CD4-positive, CD25-positive, alpha-beta regulatory T cell (primary cell): ENCODE measurements at regions not wholly inside any gene's neighbourhood (a gene's known extent, or its start where the extent isn't known, plus 50 kb on each side); places are given as distances from the start of the nearest gene placed in this dataset.

Experiments used
- ATAC-seq, 2 donors: fragments of 150-1000 bp; cut with Tn5 transposase; one replicate each; pipeline ENCODE4 v1.10.0; 2021; ENCODE audit warnings: low read depth in 2 of 2, moderate number of reproducible peaks in 2 of 2, moderate library complexity in 1 of 2
- DNase-seq, 3 donors: peaks; one replicate each; pipeline versions ENCODE4 v3.0.0 to v3.0.0-alpha.2; 2012 to 2022; ENCODE audit warnings: mixed read lengths in 1 of 3
- H3K27ac ChIP-seq: one replicate; pipeline ENCODE4 v1.7.0; 2013; ENCODE audit warnings: mild to moderate bottlenecking, low read length; ENCODE audit not compliant: insufficient read depth, poor library complexity, severe bottlenecking
- H3K27me3 ChIP-seq: one replicate; pipeline ENCODE4 v1.7.0; 2013; ENCODE audit warnings: low read length; ENCODE audit not compliant: control insufficient read depth, insufficient read depth
- H3K36me3 ChIP-seq: one replicate; pipeline ENCODE4 v1.7.0; 2013; ENCODE audit warnings: mild to moderate bottlenecking, low read length, moderate library complexity; ENCODE audit not compliant: control insufficient read depth, insufficient read depth
- H3K4me1 ChIP-seq: 2 replicates; pipeline ENCODE4 v1.7.0; 2013; ENCODE audit warnings: mild to moderate bottlenecking, low read length; ENCODE audit not compliant: insufficient read depth, control insufficient read depth, poor library complexity, severe bottlenecking
- H3K4me3 ChIP-seq: one replicate; pipeline ENCODE4 v1.7.0; 2013; ENCODE audit warnings: low read depth, mild to moderate bottlenecking, low read length, moderate library complexity
- H3K9me3 ChIP-seq, 2 experiments: 1 replicate in 1 of 2; 2 replicates in 1 of 2; pipeline ENCODE4 v1.7.0; 2013; ENCODE audit warnings: low read length in 2 of 2, mild to moderate bottlenecking in 1 of 2, moderate library complexity in 1 of 2; ENCODE audit not compliant: control insufficient read depth in 2 of 2
- H3K27ac Mint-ChIP-seq, 3 donors: one replicate each; pipeline ENCODE4 v1.8.0; 2020 to 2022; ENCODE audit warnings: mild to moderate bottlenecking in 3 of 3, mixed read lengths in 3 of 3, moderate library complexity in 2 of 3
- H3K27me3 Mint-ChIP-seq: one replicate; pipeline ENCODE4 v1.8.0; 2022; ENCODE audit warnings: mild to moderate bottlenecking, mixed read lengths
- H3K36me3 Mint-ChIP-seq: one replicate; pipeline ENCODE4 v1.8.0; 2020; ENCODE audit warnings: mixed read lengths
- H3K4me1 Mint-ChIP-seq, 4 donors: one replicate each; pipeline ENCODE4 v1.8.0; 2020 to 2022; ENCODE audit warnings: mixed read lengths in 4 of 4, mild to moderate bottlenecking in 1 of 4
- H3K4me3 Mint-ChIP-seq, 4 donors: one replicate each; pipeline ENCODE4 v1.8.0; 2020 to 2022; ENCODE audit warnings: mild to moderate bottlenecking in 4 of 4, mixed read lengths in 4 of 4, moderate library complexity in 3 of 4
- H3K9me3 Mint-ChIP-seq, 7 donors: one replicate each; pipeline ENCODE4 v1.8.0; 2020 to 2022; ENCODE audit warnings: mixed read lengths in 7 of 7, mild to moderate bottlenecking in 3 of 7, moderate library complexity in 2 of 7

DNA sequence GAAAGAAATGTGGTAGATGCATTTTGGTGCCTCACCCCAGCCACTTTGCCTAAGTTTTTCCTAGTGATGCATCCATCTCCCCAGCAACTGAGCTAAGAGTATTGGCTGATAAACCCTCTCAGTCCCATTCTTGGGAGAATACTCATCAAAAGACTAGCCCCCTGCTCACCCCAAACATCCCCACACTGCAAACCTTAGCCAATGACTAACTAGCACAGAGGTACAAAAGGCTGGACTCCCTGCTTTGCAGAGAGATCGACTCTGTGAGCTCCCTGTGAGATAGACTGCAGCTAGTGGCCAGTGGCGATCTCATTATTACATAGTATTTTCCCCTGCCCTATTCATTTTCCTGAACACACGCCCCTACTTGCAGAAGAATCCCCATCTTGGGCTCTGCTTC, 155.3 kb downstream of the HHIPL2 start:
- ATAC-seq (no peak), DNase-seq (no peak)
- Mint-ChIP-seq H3K36me3 (no peaks in the 10 kb centered on the region), H3K27ac (no peak overlapping the region), H3K9me3 (peaks cover 0 to 6% (median 1%) of the 10 kb centered on the region in 7 donors), H3K4me1 (peaks cover 0 to 19% (median 12%) of the 10 kb centered on the region in 4 donors), H3K4me3 (no peak overlapping the region), H3K27me3 (peaks cover 10% of the 10 kb centered on the region)
- no peaks in the 10 kb centered on the region for H3K27me3 ChIP-seq
- no peaks in the 10 kb centered on the region for H3K4me1 ChIP-seq
- H3K27ac ChIP-seq: no peak overlapping the region
- H3K9me3 ChIP-seq: no peaks in the 10 kb centered on the region
- no peak overlapping the region for H3K4me3 ChIP-seq
- H3K36me3 ChIP-seq: no peaks in the 10 kb centered on the region

DNA sequence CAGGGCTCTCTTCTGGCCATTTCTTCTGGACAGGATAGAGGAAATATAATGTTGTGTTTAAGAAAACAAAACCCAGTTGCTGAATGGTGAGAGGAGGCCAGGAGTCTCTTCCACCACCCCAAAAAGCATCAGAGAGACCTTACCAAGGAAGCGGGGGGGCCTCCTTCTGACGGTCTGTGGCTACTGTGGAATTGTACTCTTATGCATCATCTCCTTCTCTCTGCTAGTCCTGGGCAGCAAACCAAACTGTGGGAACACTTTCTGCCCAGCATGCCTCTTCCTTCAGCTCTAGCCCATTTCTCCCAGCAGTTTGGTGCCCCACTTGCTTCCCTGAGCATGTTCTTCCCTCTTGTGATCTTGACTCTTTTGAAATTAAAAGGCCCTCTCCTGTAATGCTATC, 157.7 kb downstream of the HHIPL2 start:
- Mint-ChIP-seq H3K36me3 (no peaks in the 10 kb centered on the region), H3K27ac (peak overlapping the region in 1 of 3 donors; percentile 34)

DNA sequence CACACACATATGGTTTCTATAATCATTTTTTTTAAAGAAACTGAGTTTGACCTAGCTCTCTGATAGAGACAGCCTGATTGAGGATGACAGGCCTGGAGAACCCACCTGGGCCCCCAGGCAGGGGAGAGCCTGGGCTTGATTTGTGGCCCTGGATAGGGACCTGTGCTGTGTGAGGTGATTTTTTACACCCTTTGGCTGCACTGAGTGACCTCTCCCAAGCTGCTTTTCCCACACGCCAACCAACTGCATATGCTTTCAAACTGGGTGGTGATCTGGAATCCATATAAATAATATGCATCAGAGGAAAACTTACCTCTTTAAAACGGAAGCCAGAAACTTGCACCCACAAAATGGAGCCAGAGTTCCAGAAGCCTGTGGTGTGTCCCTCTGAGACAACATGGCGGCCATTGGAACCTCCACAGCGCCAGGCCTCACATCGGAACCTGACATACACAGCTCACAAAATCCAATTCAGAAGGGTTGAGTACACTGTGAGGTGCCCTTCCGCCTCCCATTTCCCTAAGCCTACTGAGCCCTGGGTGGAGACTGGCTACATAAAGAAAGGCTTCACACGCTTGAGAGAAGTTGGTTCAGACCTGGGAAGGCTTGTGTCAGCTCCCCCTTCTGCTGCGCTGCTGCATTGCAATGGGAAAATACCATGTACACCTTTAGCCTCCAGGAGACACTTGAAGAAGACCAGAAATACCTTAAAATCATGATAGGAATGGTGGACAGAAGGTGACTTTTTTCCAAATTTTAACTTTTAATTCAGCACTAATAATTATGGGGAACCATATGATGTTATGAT, 160.7 kb downstream of the HHIPL2 start:
- Mint-ChIP-seq H3K9me3 (peaks cover 0 to 3% (median 2%) of the 10 kb centered on the region in 7 donors), H3K27ac (no peak overlapping the region), H3K4me1 (peaks cover 0 to 13% (median 7%) of the 10 kb centered on the region in 4 donors), H3K36me3 (no peaks in the 10 kb centered on the region), H3K27me3 (peaks cover 10% of the 10 kb centered on the region), H3K4me3 (no peak overlapping the region)
- DNase-seq: no peak
- H3K27ac ChIP-seq: no peak overlapping the region
- H3K36me3 ChIP-seq: no peaks in the 10 kb centered on the region
- H3K27me3 ChIP-seq: peaks cover 2% of the 10 kb centered on the region
- no peak for ATAC-seq
- H3K9me3 ChIP-seq: no peaks in the 10 kb centered on the region
- no peaks in the 10 kb centered on the region for H3K4me1 ChIP-seq
- H3K4me3 ChIP-seq: no peak overlapping the region

More for the DNA sequence above, 157.7 kb downstream of the HHIPL2 start:
- no peaks in the 10 kb centered on the region for H3K4me1 ChIP-seq
- H3K9me3 Mint-ChIP-seq: peaks cover 0 to 6% (median 1%) of the 10 kb centered on the region in 7 donors
- ATAC-seq (no peak), DNase-seq (no peak)
- peaks cover 10% of the 10 kb centered on the region for H3K27me3 Mint-ChIP-seq
- H3K4me3 Mint-ChIP-seq: no peak overlapping the region
- H3K36me3 ChIP-seq: no peaks in the 10 kb centered on the region
- no peaks in the 10 kb centered on the region for H3K9me3 ChIP-seq
- peaks cover 0 to 21% (median 16%) of the 10 kb centered on the region in 4 donors for H3K4me1 Mint-ChIP-seq
- H3K27ac ChIP-seq: no peak overlapping the region
- no peak overlapping the region for H3K4me3 ChIP-seq
- H3K27me3 ChIP-seq: no peaks in the 10 kb centered on the region

- Histone ChIP-seq H3K4me1 (no peaks in the 10 kb centered on the region), H3K27me3 (peaks cover 4% of the 10 kb centered on the region), H3K36me3 (no peaks in the 10 kb centered on the region), H3K27ac (no peak overlapping the region), H3K9me3 (no peaks in the 10 kb centered on the region), H3K4me3 (no peak overlapping the region)
- Mint-ChIP-seq H3K36me3 (no peaks in the 10 kb centered on the region), H3K9me3 (peaks cover 0 to 3% (median 2%) of the 10 kb centered on the region in 7 donors), H3K27me3 (peaks cover 6% of the 10 kb centered on the region), H3K27ac (no peak overlapping the region), H3K4me1 (peaks cover 0 to 13% (median 6%) of the 10 kb centered on the region in 4 donors), H3K4me3 (no peak overlapping the region)
- no peak for DNase-seq
- ATAC-seq: no peak
Measured at GRCh38 chr1:222385955-222386354, 161.9 kb downstream of the HHIPL2 start.

- ATAC-seq (no peak), DNase-seq (no peak)
- Mint-ChIP-seq H3K4me1 (peaks cover 0 to 13% (median 6%) of the 10 kb centered on the region in 4 donors), H3K9me3 (peaks cover 0 to 8% (median 2%) of the 10 kb centered on the region in 7 donors), H3K4me3 (no peak overlapping the region), H3K27me3 (peaks cover 6% of the 10 kb centered on the region), H3K36me3 (peaks cover 3% of the 10 kb centered on the region), H3K27ac (peak overlapping the region in 1 of 3 donors; percentile 13)
- Histone ChIP-seq H3K27ac (no peak overlapping the region), H3K36me3 (no peaks in the 10 kb centered on the region), H3K9me3 (peaks cover 0 to 4% of the 10 kb centered on the region in 2 experiments), H3K4me1 (no peaks in the 10 kb centered on the region), H3K27me3 (peaks cover 4% of the 10 kb centered on the region), H3K4me3 (no peak overlapping the region)
Measured at GRCh38 chr1:222385262-222385661, 162.6 kb downstream of the HHIPL2 start.

- Histone ChIP-seq H3K4me1 (no peaks in the 10 kb centered on the region), H3K27me3 (peaks cover 4% of the 10 kb centered on the region), H3K27ac (no peak overlapping the region), H3K9me3 (peaks cover 0 to 5% of the 10 kb centered on the region in 2 experiments), H3K4me3 (no peak overlapping the region), H3K36me3 (no peaks in the 10 kb centered on the region)
- Mint-ChIP-seq H3K9me3 (peaks cover 0 to 15% (median 2%) of the 10 kb centered on the region in 7 donors), H3K27me3 (peaks cover 6% of the 10 kb centered on the region), H3K27ac (no peak overlapping the region), H3K36me3 (peaks cover 10% of the 10 kb centered on the region), H3K4me3 (no peak overlapping the region), H3K4me1 (peaks cover 0 to 13% (median 6%) of the 10 kb centered on the region in 4 donors)
- DNase-seq (no peak), ATAC-seq (no peak)
Measured at GRCh38 chr1:222384531-222384930, 163.4 kb downstream of the HHIPL2 start.

DNA sequence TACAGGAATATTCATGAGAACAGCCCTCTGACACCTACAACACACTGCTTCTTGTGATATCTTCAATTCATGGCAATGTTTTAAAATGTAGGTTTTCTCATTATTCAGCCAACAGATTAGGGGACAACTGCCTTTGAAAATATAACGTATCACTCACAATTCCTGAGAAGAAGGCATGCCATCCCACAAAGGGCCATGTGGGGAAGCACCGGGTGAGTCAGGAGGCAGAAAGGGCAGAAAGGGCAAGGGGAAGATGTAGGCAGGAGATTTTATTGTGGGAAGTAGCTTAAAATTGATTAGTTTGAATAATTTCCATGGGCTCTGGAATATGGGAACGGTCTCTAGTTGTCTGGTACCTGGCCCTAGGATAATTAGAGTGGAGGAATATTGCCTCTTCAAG, 165.7 kb downstream of the HHIPL2 start:
- peaks cover 0 to 5% of the 10 kb centered on the region in 2 experiments for H3K9me3 ChIP-seq
- peaks cover 4% of the 10 kb centered on the region for H3K27me3 ChIP-seq
- H3K27ac ChIP-seq: no peak overlapping the region
- no peak overlapping the region for H3K27ac Mint-ChIP-seq
- peaks cover 0 to 18% (median 0%) of the 10 kb centered on the region in 7 donors for H3K9me3 Mint-ChIP-seq
- H3K36me3 ChIP-seq: no peaks in the 10 kb centered on the region
- peaks cover 10% of the 10 kb centered on the region for H3K36me3 Mint-ChIP-seq
- no peak for DNase-seq
- H3K4me1 Mint-ChIP-seq: peaks cover 0 to 9% (median 0%) of the 10 kb centered on the region in 4 donors
- H3K4me3 ChIP-seq: no peak overlapping the region
- no peak overlapping the region for H3K4me3 Mint-ChIP-seq
- peaks cover 10% of the 10 kb centered on the region for H3K27me3 Mint-ChIP-seq
- H3K4me1 ChIP-seq: no peaks in the 10 kb centered on the region
- no peak for ATAC-seq
